Thyroid gland (tissue), 4 donors: ENCODE measurements at regions not wholly inside any gene's neighbourhood (a gene's known extent, or its start where the extent isn't known, plus 50 kb on each side); places are given as distances from the start of the nearest gene placed in this dataset.

Experiments
- CTCF ChIP-seq, 6 experiments: fragments of 200-600 bp in 3 of 6; fragments of 450-650 bp in 3 of 6; sonication (generic) in 3 of 6; IDR thresholded peaks; one replicate each; pipeline ENCODE4 v1.5.1; 2016 to 2019; ENCODE audit warnings: antibody characterized with exemption in 6 of 6, mild to moderate bottlenecking in 2 of 6, inconsistent platforms in 1 of 6, moderate library complexity in 1 of 6
- POLR2A ChIP-seq, 2 donors: fragments of 450-650 bp; IDR thresholded peaks; one replicate each; pipeline ENCODE4 v1.6.1; 2017; ENCODE audit warnings: antibody characterized with exemption in 2 of 2, mild to moderate bottlenecking in 2 of 2, moderate library complexity in 1 of 2

- TF ChIP-seq CTCF (IDR thresholded peaks at IDR 0.05) (no peak), POLR2A (IDR thresholded peaks at IDR 0.05) (no peak)
Measured at GRCh38 chr3:159196359-159196758, 394.5 kb downstream of the MFSD1 start.
